A673 (cell line): ENCODE measurements at regions not wholly inside any gene's neighbourhood (a gene's known extent, or its start where the extent isn't known, plus 50 kb on each side); places are given as distances from the start of the nearest gene placed in this dataset.

Experiments
- CTCF ChIP-seq: fragments of 300-800, 200-600 bp; sonication (generic); conservative IDR thresholded peaks from 2 replicates; pipeline ENCODE4 v1.5.1; 2017; ENCODE audit warnings: low read depth, mild to moderate bottlenecking, antibody characterized with exemption, low read length, moderate library complexity, mixed read lengths
- EZH2 ChIP-seq: fragments of 200-600 bp; sonication (generic); IDR thresholded peaks from 2 replicates; pipeline ENCODE4 v1.6.1; 2017; ENCODE audit warnings: borderline replicate concordance, low read depth, mild to moderate bottlenecking, mixed read lengths, antibody characterized with exemption, low read length; ENCODE audit not compliant: poor library complexity, severe bottlenecking

GRCh38 chr1:209506101-209506500 is 77.4 kb upstream of the CAMK1G start:
- TF ChIP-seq CTCF (no peak), EZH2 (no peak)
